GM19455 (cell line): ENCODE measurements at regions not wholly inside any gene's neighbourhood (a gene's known extent, or its start where the extent isn't known, plus 50 kb on each side); places are given as distances from the start of the nearest gene placed in this dataset.

Experiments
- ATAC-seq: cut with Tn5 transposase; IDR thresholded peaks from one replicate; pipeline ENCODE4 v1.9.1; 2021; ENCODE audit not compliant: unreplicated experiment

GRCh38 chr4:114495471-114495928 is 103.1 kb upstream of the UGT8 start:
- ATAC-seq: no peak

- ATAC-seq: no peak
Observed at GRCh38 chr4:114497116-114497515, 101.5 kb upstream of the UGT8 start.

- no peak for ATAC-seq
Observed at GRCh38 chr4:114509340-114509739, 89.3 kb upstream of the UGT8 start.

- no peak for ATAC-seq
Observed at GRCh38 chr4:114512595-114513295, 85.9 kb upstream of the UGT8 start.

- no peak for ATAC-seq
Observed at GRCh38 chr4:114519368-114519767, 79.2 kb upstream of the UGT8 start.

- ATAC-seq: no peak
Observed at GRCh38 chr4:114527170-114527569, 71.4 kb upstream of the UGT8 start.

GRCh38 chr4:114527637-114528036 is 71.0 kb upstream of the UGT8 start:
- ATAC-seq: no peak

- no peak for ATAC-seq
Observed at GRCh38 chr4:114535725-114536124, 62.9 kb upstream of the UGT8 start.

GRCh38 chr4:114537352-114537751 is 61.3 kb upstream of the UGT8 start:
- no peak for ATAC-seq

GRCh38 chr4:114538012-114538617 is 60.5 kb upstream of the UGT8 start:
- no peak for ATAC-seq

GRCh38 chr4:114539985-114540384 is 58.6 kb upstream of the UGT8 start:
- no peak for ATAC-seq

GRCh38 chr4:114547340-114548134 is 51.1 kb upstream of the UGT8 start:
- no peak for ATAC-seq
